Astrocyte (in vitro differentiated cells and primary cell): ENCODE measurements at regions not wholly inside any gene's neighbourhood (a gene's known extent, or its start where the extent isn't known, plus 50 kb on each side); places are given as distances from the start of the nearest gene placed in this dataset.

ENCODE experiments used
- DNase-seq: peaks from one replicate; pipeline ENCODE4 v3.0.0-alpha.2; 2010; ENCODE audit warnings: low read depth
- FAIRE-seq: peaks from 2 replicates; lab custom pipeline; 2011; peaks lifted over from hg19 to GRCh38; lab: Jason Lieb, UNC
- H2AFZ ChIP-seq: 2 replicates; pipeline ENCODE4 v1.6.0; 2012; ENCODE audit warnings: low read depth, low read length, inconsistent platforms
- H3K27ac ChIP-seq: 2 replicates; pipeline ENCODE4 v1.5.1; 2011; ENCODE audit warnings: low read depth, low read length, inconsistent platforms
- H3K27me3 ChIP-seq: 2 replicates; pipeline ENCODE4 v1.6.0; 2011; ENCODE audit warnings: low read length, inconsistent platforms; ENCODE audit not compliant: insufficient read depth
- H3K36me3 ChIP-seq: 2 replicates; pipeline ENCODE4 v1.5.1; 2011; ENCODE audit warnings: low read length, inconsistent platforms; ENCODE audit not compliant: insufficient read depth
- H3K4me1 ChIP-seq: 2 replicates; pipeline ENCODE4 v1.5.1; 2011; ENCODE audit warnings: low read length, inconsistent platforms; ENCODE audit not compliant: insufficient read depth
- H3K4me2 ChIP-seq: 2 replicates; pipeline ENCODE4 v1.6.0; 2012; ENCODE audit warnings: low read length, inconsistent platforms
- H3K4me3 ChIP-seq: 2 replicates; pipeline ENCODE4 v1.5.1; 2011; ENCODE audit warnings: low read depth, mild to moderate bottlenecking, low read length, inconsistent platforms; ENCODE audit not compliant: insufficient read depth
- H3K79me2 ChIP-seq: 2 replicates; pipeline ENCODE4 v1.6.0; 2012; ENCODE audit warnings: mild to moderate bottlenecking, low read length, inconsistent platforms; ENCODE audit not compliant: insufficient read depth
- H3K9ac ChIP-seq: 2 replicates; pipeline ENCODE4 v1.6.0; 2012; ENCODE audit warnings: mild to moderate bottlenecking, low read length, inconsistent platforms
- H3K9me3 ChIP-seq: 2 replicates; pipeline ENCODE4 v1.5.1; 2012; ENCODE audit warnings: low read depth, mild to moderate bottlenecking, low read length, inconsistent platforms; ENCODE audit not compliant: insufficient read depth
- H4K20me1 ChIP-seq: 2 replicates; pipeline ENCODE4 v1.6.0; 2012; ENCODE audit warnings: low read length, inconsistent platforms; ENCODE audit not compliant: insufficient read depth
- H3K27ac Mint-ChIP-seq: one replicate; pipeline ENCODE4 v1.8.0; 2021; ENCODE audit warnings: mild to moderate bottlenecking, mixed read lengths; ENCODE audit not compliant: unreplicated experiment
- H3K27me3 Mint-ChIP-seq: one replicate; pipeline ENCODE4 v1.8.0; 2021; ENCODE audit warnings: low read depth, mixed read lengths; ENCODE audit not compliant: unreplicated experiment
- H3K36me3 Mint-ChIP-seq: one replicate; pipeline ENCODE4 v1.8.0; 2021; ENCODE audit warnings: low read depth, mixed read lengths; ENCODE audit not compliant: unreplicated experiment
- H3K4me1 Mint-ChIP-seq: one replicate; pipeline ENCODE4 v1.8.0; 2021; ENCODE audit warnings: low read depth, mixed read lengths; ENCODE audit not compliant: unreplicated experiment
- H3K4me3 Mint-ChIP-seq: one replicate; pipeline ENCODE4 v1.8.0; 2021; ENCODE audit warnings: mild to moderate bottlenecking, moderate library complexity, mixed read lengths; ENCODE audit not compliant: unreplicated experiment
- H3K9me3 Mint-ChIP-seq: one replicate; pipeline ENCODE4 v1.8.0; 2021; ENCODE audit warnings: mild to moderate bottlenecking, mixed read lengths; ENCODE audit not compliant: unreplicated experiment
- CTCF ChIP-seq: IDR thresholded peaks from 2 replicates; pipeline ENCODE4 v1.5.1; 2011; ENCODE audit warnings: low read depth, mild to moderate bottlenecking, inconsistent platforms, low read length, moderate library complexity; ENCODE audit not compliant: insufficient read depth
- EZH2 ChIP-seq: IDR thresholded peaks from 2 replicates; pipeline ENCODE4 v1.6.1; 2012; ENCODE audit warnings: mild to moderate bottlenecking, low read length, inconsistent platforms; ENCODE audit not compliant: insufficient read depth

GRCh38 chr5:7978114-7978513 is 109.2 kb downstream of the MTRR start:
- H3K27ac Mint-ChIP-seq, result no peak overlapping the region
- Histone ChIP-seq H3K27ac (no peak overlapping the region), H3K9me3 (no peaks in the 10 kb centered on the region), H4K20me1 (no peaks in the 10 kb centered on the region), H3K4me2 (no peak overlapping the region), H3K9ac (no peak overlapping the region), H3K36me3 (no peaks in the 10 kb centered on the region), H3K4me3 (no peak overlapping the region), H2AFZ (no peak overlapping the region), H3K27me3 (no peaks in the 10 kb centered on the region), H3K79me2 (no peaks in the 10 kb centered on the region), H3K4me1 (no peaks in the 10 kb centered on the region)
- H3K4me3 Mint-ChIP-seq, result no peak overlapping the region
- TF ChIP-seq EZH2 (no peak), CTCF (no peak)
- H3K36me3 Mint-ChIP-seq, result no peaks in the 10 kb centered on the region
- H3K9me3 Mint-ChIP-seq, result peaks cover 2% of the 10 kb centered on the region
- peak; percentile 0 for DNase-seq
- no peak for FAIRE-seq
- peaks cover 8% of the 10 kb centered on the region for H3K4me1 Mint-ChIP-seq
- peaks cover 2% of the 10 kb centered on the region for H3K27me3 Mint-ChIP-seq

- Histone ChIP-seq H2AFZ (no peak overlapping the region), H3K27ac (no peak overlapping the region), H3K4me3 (no peak overlapping the region), H3K27me3 (no peaks in the 10 kb centered on the region), H3K9me3 (no peaks in the 10 kb centered on the region), H3K79me2 (no peaks in the 10 kb centered on the region), H3K4me1 (no peaks in the 10 kb centered on the region), H3K9ac (no peak overlapping the region), H4K20me1 (no peaks in the 10 kb centered on the region), H3K4me2 (no peak overlapping the region), H3K36me3 (no peaks in the 10 kb centered on the region)
- TF ChIP-seq EZH2 (no peak), CTCF (no peak)
- Mint-ChIP-seq H3K4me3 (no peak overlapping the region), H3K27me3 (peaks cover 2% of the 10 kb centered on the region), H3K9me3 (peaks cover 2% of the 10 kb centered on the region), H3K4me1 (peaks cover 8% of the 10 kb centered on the region), H3K27ac (no peak overlapping the region), H3K36me3 (no peaks in the 10 kb centered on the region)
- DNase-seq (no peak), FAIRE-seq (no peak)
These were observed 110.0 kb downstream of the MTRR start for GRCh38 chr5:7978991-7979390.

DNA sequence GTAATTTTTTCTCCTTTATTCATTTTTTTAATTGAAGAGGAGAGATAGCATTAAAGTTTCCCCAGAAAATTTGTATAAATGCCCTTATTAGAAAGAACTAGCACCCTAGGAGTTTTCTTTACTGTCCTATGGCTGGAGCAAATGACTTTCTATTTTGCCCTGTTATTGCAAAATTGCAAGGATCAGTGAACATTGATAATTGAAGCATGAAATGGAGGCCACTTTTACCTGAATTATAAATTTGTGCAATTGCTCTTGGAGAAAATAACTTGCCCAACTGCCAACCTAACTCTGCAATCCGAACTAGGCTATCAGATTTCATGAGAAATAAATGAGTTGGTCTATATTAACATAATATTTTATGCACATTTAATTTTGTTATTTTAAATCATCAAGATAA is 111.9 kb downstream of the MTRR start:
- Histone ChIP-seq H3K4me3 (no peak overlapping the region), H2AFZ (no peak overlapping the region), H3K79me2 (no peaks in the 10 kb centered on the region), H3K27ac (no peak overlapping the region), H3K9ac (no peak overlapping the region), H3K4me2 (no peak overlapping the region), H3K27me3 (no peaks in the 10 kb centered on the region), H4K20me1 (no peaks in the 10 kb centered on the region), H3K4me1 (no peaks in the 10 kb centered on the region), H3K9me3 (no peaks in the 10 kb centered on the region), H3K36me3 (no peaks in the 10 kb centered on the region)
- Mint-ChIP-seq H3K4me3 (no peak overlapping the region), H3K27me3 (peaks cover 2% of the 10 kb centered on the region), H3K9me3 (no peaks in the 10 kb centered on the region), H3K27ac (no peak overlapping the region), H3K4me1 (peaks cover 8% of the 10 kb centered on the region), H3K36me3 (no peaks in the 10 kb centered on the region)
- DNase-seq (no peak), FAIRE-seq (no peak)
- TF ChIP-seq EZH2 (no peak), CTCF (no peak)
